ENCODE measurements at regions not wholly inside any gene's neighbourhood (a gene's known extent, or its start where the extent isn't known, plus 50 kb on each side); places are given as distances from the start of the nearest gene placed in this dataset.

GRCh38 chr1:244196571-244197285 lies 145.6 kb downstream of the ZBTB18 start:
- no peak for DNase-seq (ENCODE audit: low read depth)

- no peak for DNase-seq (ENCODE audit: low read depth)
Observed at GRCh38 chr1:244197851-244198375, 146.8 kb downstream of the ZBTB18 start.

DNA sequence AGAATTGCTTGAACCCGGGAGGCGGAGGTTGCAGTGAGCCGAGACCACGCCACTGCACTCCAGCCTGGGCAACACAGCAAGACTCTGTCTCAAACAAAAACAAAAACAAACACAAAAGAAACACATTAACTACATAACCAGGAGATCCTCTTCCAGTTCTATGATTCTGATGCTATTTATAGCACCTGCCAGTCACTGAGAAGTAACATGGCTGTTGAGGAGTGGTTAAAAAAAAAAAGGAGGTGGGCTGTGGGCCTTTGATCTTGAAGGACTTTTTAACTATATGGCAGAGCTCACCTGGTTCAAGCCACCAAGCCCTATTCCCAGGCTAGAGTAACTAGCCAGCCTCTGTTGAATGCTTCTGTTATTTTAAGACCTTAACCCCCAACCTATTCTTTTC lies 148.8 kb downstream of the ZBTB18 start:
- no peak for DNase-seq (ENCODE audit: low read depth)

- no peak for DNase-seq (ENCODE audit: low read depth)
Observed at GRCh38 chr1:244200596-244200995, 149.5 kb downstream of the ZBTB18 start.

GRCh38 chr1:244201750-244202149 lies 150.7 kb downstream of the ZBTB18 start:
- no peak for DNase-seq (ENCODE audit: low read depth)

DNA sequence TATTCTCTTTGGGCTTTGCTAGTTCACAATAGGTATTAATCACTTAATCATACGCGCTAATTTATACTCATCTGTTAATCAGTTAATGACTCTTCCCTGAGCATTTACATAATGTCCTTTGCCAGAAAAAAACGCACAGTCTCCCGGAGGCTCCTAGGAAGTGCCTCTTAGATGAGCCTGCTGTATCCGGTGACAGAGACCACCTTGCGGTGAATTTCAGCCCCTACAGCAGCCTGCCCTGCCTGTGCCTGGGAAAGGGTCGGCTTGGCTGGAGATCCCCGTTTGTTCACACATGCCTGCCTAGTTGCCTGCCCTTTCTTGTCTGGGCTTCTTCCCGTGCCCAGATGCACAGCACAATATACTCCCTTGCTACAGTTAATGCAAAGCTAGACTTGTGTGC lies 152.9 kb downstream of the ZBTB18 start:
- DNase-seq (ENCODE audit: low read depth) = no peak

DNA sequence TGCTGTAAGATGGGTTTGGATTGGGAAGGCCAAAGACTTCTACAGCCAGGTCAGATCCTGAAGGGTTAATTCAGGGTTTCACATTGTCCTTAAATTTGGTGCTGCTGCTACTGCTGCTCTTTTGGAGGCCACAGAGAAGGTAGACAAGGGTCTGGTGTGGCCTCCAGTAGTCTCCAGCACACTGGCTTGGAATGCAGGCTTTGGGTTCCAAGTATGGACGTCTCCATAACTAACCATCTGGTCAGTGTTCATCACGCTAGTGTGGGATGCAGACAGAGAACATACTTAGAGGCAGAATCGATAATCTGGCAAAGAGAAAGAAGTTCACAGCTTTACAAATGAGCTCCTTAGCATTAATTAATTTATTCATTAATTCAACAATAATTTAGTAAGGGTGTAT lies 154.1 kb downstream of the ZBTB18 start:
- DNase-seq (ENCODE audit: low read depth) = no peak

- DNase-seq (ENCODE audit: low read depth) = no peak
Observed at GRCh38 chr1:244205906-244206305, 154.8 kb downstream of the ZBTB18 start.

DNA sequence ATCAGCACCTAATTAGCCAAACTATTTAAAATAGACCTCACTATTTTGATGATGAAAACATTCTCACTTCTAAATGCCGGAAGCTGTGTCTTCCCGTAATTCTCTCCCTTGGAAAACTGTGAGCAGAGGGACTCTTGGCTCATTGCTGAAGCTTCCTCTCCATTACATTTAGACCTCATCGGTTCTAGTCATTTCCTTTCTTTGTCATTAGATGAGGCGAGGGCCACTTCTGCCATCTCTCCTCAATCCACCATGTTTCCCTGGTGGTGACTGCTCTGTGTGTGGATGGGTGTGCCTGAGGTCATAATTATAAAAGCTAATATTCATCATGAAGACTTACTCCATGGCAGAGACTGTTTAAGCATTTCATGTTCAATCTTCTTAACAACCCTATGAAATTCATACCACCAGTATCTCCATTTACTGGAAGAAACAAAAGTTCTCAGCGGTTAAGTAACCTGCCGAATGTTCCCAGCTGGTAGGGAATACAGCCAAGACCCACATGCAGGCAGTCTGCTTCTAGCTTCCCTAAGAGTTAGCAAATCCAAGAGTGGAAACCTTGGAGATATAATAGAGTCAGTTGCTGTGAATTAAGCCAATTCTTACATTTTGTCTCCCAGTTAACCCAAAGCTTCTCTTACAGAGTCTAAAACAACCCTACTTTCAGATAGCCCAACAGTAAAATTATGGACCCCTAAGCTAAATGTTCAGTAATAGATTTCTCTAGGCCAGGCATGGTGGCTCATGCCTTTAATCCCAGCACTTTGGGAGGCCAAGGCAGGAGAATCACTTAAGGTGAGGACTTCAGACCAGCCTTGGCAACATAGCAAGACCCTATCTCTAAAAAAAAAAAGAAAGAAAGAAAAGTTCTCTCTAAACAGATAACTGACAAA lies 156.2 kb downstream of the ZBTB18 start:
- DNase-seq (ENCODE audit: low read depth) = no peak

- DNase-seq (ENCODE audit: low read depth) = no peak
Observed at GRCh38 chr1:244207935-244208244, 156.8 kb downstream of the ZBTB18 start.

- DNase-seq (ENCODE audit: low read depth) = no peak
Observed at GRCh38 chr1:244209955-244210354, 158.9 kb downstream of the ZBTB18 start.

- DNase-seq (ENCODE audit: low read depth) = no peak
Observed at GRCh38 chr1:244210884-244211558, 159.9 kb downstream of the ZBTB18 start.

DNA sequence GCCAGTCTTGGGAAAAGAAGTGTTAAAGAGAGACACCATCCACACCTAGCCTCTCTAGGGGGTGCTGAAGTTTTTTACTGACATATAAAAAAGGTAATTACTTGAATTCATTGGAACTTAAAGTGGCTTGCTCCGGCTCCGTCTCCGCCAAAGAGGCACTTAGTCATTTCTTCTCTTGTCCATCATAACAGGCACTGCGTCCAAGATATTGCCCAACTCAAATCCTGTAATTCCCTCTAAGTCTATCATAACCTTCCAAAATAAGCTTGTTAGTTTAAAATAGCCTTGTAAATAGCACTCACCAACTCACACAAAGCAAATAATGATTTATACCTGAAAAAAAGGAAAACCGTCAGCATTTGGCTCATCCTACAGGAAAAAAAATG lies 160.5 kb downstream of the ZBTB18 start:
- DNase-seq (ENCODE audit: low read depth) = no peak

GRCh38 chr1:244212219-244212618 lies 161.1 kb downstream of the ZBTB18 start:
- DNase-seq (ENCODE audit: low read depth) = no peak

DNA sequence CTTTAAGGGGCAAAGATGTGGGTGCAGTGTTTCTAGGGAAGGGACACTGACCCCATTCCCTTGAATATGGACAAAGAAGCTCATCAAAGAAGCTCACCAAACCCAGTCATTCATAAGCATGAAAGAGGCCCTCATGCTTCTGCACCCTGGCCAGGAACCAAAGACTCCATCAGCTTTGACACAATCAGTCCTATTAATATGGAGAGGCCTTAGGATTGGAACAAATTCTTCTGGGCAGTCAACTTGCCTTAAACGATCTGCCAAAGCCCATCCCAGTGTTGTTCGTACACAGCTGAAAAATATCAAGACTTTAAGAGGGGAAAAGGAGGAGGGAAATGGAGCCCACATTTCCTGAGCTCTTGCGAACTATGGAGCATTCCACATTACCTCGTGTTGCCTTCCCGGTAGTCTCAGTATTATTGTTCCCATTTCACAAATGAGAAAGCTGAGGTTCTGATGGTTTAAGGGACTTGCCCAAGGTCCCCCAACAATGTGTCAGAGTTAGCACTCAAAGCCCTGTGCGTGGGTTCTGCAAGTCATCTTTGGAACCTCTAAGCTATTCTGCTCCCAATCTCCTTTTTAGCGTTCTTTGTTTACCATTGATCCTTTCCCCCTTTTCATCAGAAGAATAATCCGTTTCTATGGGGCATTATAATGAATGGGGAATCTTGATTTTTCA lies 161.9 kb downstream of the ZBTB18 start:
- DNase-seq (ENCODE audit: low read depth) = peak; percentile 52

- peak; percentile 100 for DNase-seq (ENCODE audit: low read depth)
Observed at GRCh38 chr1:244214009-244214967, 163.2 kb downstream of the ZBTB18 start.

GRCh38 chr1:244216836-244217235 lies 165.8 kb downstream of the ZBTB18 start:
- DNase-seq (ENCODE audit: low read depth) = no peak

GRCh38 chr1:244217711-244218110 lies 166.6 kb downstream of the ZBTB18 start:
- no peak for DNase-seq (ENCODE audit: low read depth)

DNA sequence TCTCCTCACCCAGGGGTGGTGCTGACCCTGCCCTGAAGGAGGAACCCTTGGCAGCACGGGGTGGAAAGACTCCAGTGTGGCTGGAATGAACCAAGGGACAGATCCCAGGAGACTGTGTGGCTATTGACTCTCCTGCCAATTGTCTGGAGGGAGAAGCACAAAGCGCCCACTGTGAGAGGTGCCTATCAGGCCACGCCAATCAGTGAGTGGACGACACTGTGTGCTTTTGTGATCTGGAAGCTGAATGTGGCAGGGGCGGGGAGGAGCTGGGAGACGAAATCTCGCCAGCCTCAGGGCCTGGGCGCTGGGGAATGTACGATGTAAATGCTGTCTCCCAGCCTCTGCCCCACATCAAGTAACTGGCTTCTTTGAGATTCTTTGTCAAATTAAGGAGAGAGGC lies 167.1 kb downstream of the ZBTB18 start:
- DNase-seq (ENCODE audit: low read depth) = peak; percentile 27

- no peak for DNase-seq (ENCODE audit: low read depth)
Observed at GRCh38 chr1:244219149-244219548, 168.1 kb downstream of the ZBTB18 start.

DNA sequence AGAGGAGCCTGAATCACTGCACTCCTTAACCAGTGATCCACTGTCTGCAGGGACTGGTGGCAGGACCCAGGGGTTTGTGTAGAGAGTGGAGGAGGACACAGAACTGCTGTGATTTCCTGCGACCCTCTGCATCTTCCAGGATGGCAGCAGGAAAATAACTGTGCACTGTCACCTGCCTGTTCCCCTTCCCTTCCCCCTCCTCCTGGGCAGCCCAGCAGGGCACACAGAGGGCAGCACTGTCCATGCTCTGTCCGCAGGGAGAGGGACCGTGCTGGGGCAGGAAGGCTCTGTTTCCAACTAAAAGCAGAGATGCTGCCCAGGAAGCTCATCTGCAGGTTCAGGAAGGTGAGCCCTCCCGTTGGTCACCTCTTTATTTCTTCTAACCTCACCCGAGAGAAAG lies 168.7 kb downstream of the ZBTB18 start:
- no peak for DNase-seq (ENCODE audit: low read depth)
